GM18511 (cell line): ENCODE measurements at regions not wholly inside any gene's neighbourhood (a gene's known extent, or its start where the extent isn't known, plus 50 kb on each side); places are given as distances from the start of the nearest gene placed in this dataset.
"Not testable (repeated sequence)": the region's sequence is repeated elsewhere in the genome, so short reads cannot be mapped to it uniquely, and the experiment has no call there.

ENCODE experiments used
- ATAC-seq: cut with Tn5 transposase; IDR thresholded peaks from one replicate; pipeline ENCODE4 v1.9.1; 2021; ENCODE audit warnings: mild to moderate bottlenecking, moderate library complexity; ENCODE audit not compliant: unreplicated experiment

GRCh38 chr10:120108916-120109315 is 216.4 kb downstream of the SEC23IP start:
- no peak for ATAC-seq

- not testable (repeated sequence) for ATAC-seq
These were observed 217.2 kb downstream of the SEC23IP start for GRCh38 chr10:120109725-120110124.

GRCh38 chr10:120110196-120110595 is 217.7 kb downstream of the SEC23IP start:
- ATAC-seq: no peak

- no peak for ATAC-seq
These were observed 219.1 kb downstream of the SEC23IP start for GRCh38 chr10:120111628-120112027.

GRCh38 chr10:120112809-120113208 is 220.3 kb downstream of the SEC23IP start:
- ATAC-seq: no peak

GRCh38 chr10:120115959-120116358 is 223.4 kb downstream of the SEC23IP start:
- no peak for ATAC-seq

- ATAC-seq: no peak
These were observed 229.2 kb downstream of the SEC23IP start for GRCh38 chr10:120121768-120122167.

GRCh38 chr10:120131183-120131582 is 238.7 kb downstream of the SEC23IP start:
- ATAC-seq: no peak

- ATAC-seq: no peak
These were observed 240.3 kb downstream of the SEC23IP start for GRCh38 chr10:120132811-120133210.

- no peak for ATAC-seq
These were observed 246.2 kb downstream of the SEC23IP start for GRCh38 chr10:120138689-120139088.

- ATAC-seq: no peak
These were observed 252.6 kb downstream of the SEC23IP start for GRCh38 chr10:120145107-120145506.

GRCh38 chr10:120156614-120157274 is 264.2 kb downstream of the SEC23IP start:
- no peak for ATAC-seq

GRCh38 chr10:120161111-120161510 is 268.6 kb downstream of the SEC23IP start:
- ATAC-seq: no peak

- ATAC-seq: no peak
These were observed 269.9 kb downstream of the SEC23IP start for GRCh38 chr10:120162471-120162870.

- ATAC-seq: no peak
These were observed 279.8 kb downstream of the SEC23IP start for GRCh38 chr10:120172356-120172755.

- no peak for ATAC-seq
These were observed 282.0 kb downstream of the SEC23IP start for GRCh38 chr10:120174491-120174890.

GRCh38 chr10:120177330-120177729 is 279.7 kb upstream of the PLPP4 start:
- ATAC-seq: no peak

- no peak for ATAC-seq
These were observed 276.9 kb upstream of the PLPP4 start for GRCh38 chr10:120180160-120180559.

- no peak for ATAC-seq
These were observed 275.9 kb upstream of the PLPP4 start for GRCh38 chr10:120181154-120181553.

- no peak for ATAC-seq
These were observed 274.6 kb upstream of the PLPP4 start for GRCh38 chr10:120182431-120182830.

- no peak for ATAC-seq
These were observed 273.5 kb upstream of the PLPP4 start for GRCh38 chr10:120183546-120183945.

- no peak for ATAC-seq
These were observed 272.3 kb upstream of the PLPP4 start for GRCh38 chr10:120184547-120185337.
